Tibial nerve (tissue), 4 donors: ENCODE measurements at regions not wholly inside any gene's neighbourhood (a gene's known extent, or its start where the extent isn't known, plus 50 kb on each side); places are given as distances from the start of the nearest gene placed in this dataset.

ENCODE experiments used
- DNase-seq, 2 donors: peaks; one replicate each; pipeline ENCODE4 v3.0.0-alpha.2; 2019; ENCODE audit warnings: low spot score in 2 of 2
- H3K27ac ChIP-seq, 4 donors: fragments of 200-600 bp; sonication (generic) in 3 of 4; one replicate each; pipeline ENCODE4 v1.5.1; 2017 to 2019; ENCODE audit warnings: mild to moderate bottlenecking in 1 of 4
- H3K27me3 ChIP-seq, 2 donors: fragments of 200-600 bp; sonication (generic) in 1 of 2; one replicate each; pipeline versions ENCODE4 v1.5.1 to v1.6.0; 2017 to 2019
- H3K36me3 ChIP-seq, 3 donors: fragments of 200-600 bp; sonication (generic); one replicate each; pipeline ENCODE4 v1.5.1; 2018 to 2019
- H3K4me1 ChIP-seq, 4 donors: fragments of 200-600 bp; sonication (generic) in 3 of 4; one replicate each; pipeline ENCODE4 v1.5.1; 2017 to 2019
- H3K4me3 ChIP-seq, 4 donors: fragments of 200-600 bp; sonication (generic) in 3 of 4; one replicate each; pipeline ENCODE4 v1.5.1; 2017 to 2019; ENCODE audit warnings: mild to moderate bottlenecking in 1 of 4, moderate library complexity in 1 of 4
- H3K9me3 ChIP-seq, 4 donors: fragments of 200-600 bp; sonication (generic) in 3 of 4; one replicate each; pipeline ENCODE4 v1.5.1; 2017 to 2019
- EP300 ChIP-seq, 2 donors: sonication (generic); formaldehyde crosslinking; IDR thresholded peaks; one replicate each; pipeline ENCODE4 v1.6.1; 2017; ENCODE audit warnings: antibody characterized with exemption in 2 of 2, mild to moderate bottlenecking in 1 of 2
- POLR2A ChIP-seq, 2 donors: fragments of 450-650 bp; IDR thresholded peaks; one replicate each; pipeline ENCODE4 v1.6.1; 2017; ENCODE audit warnings: antibody characterized with exemption in 2 of 2, mild to moderate bottlenecking in 2 of 2, moderate library complexity in 2 of 2
- WGBS, 2 donors: methylation state at CpG; one replicate each; pipeline ENCODE4 v1.1.5; 2018; 5-methylcytosine and 5-hydroxymethylcytosine counted together
- TF ChIP-seq, protein P1 (sequence below), 5 experiments: fragments of 200-600 bp in 3 of 5; fragments of 450-650 bp in 2 of 5; sonication (generic) in 3 of 5; IDR thresholded peaks; one replicate each; pipeline ENCODE4 v1.5.1; 2016 to 2019; ENCODE audit warnings: antibody characterized with exemption in 5 of 5, mild to moderate bottlenecking in 3 of 5, moderate library complexity in 2 of 5

DNA sequence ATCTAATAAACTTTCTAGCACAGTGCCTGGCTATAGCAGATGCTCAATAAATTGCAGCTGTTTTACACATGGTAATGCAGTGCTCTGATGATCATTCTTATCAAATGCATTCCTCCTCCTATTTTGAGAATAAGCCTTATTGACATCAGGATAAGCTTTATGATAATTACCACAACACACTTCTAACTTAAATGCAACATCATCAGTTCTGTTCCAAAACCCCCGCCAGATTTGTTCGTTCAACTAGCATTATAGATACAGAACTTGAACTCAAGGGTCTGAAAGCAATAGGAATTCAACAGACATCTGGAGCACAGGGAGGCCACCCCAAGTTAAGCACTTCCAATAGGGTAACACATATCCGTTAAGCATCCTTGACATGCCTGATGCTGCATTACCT lies 684.4 kb upstream of the LMCD1 start:
- no peak overlapping the region for H3K27ac ChIP-seq
- H3K27me3 ChIP-seq = no peaks in the 10 kb centered on the region
- H3K36me3 ChIP-seq = no peaks in the 10 kb centered on the region
- DNase-seq = no peak
- 80 to 99% methylated on average over 3 of the region's 3 CpGs for WGBS, 2 donors
- H3K9me3 ChIP-seq = peaks cover 0 to 11% (median under 1%) of the 10 kb centered on the region in 4 donors
- H3K4me3 ChIP-seq = no peak overlapping the region
- H3K4me1 ChIP-seq = no peaks in the 10 kb centered on the region
- TF ChIP-seq EP300 (IDR thresholded peaks at IDR 0.05) = no peak
- no peak for TF ChIP-seq POLR2A (IDR thresholded peaks at IDR 0.05)
- TF ChIP-seq, protein P1, sequence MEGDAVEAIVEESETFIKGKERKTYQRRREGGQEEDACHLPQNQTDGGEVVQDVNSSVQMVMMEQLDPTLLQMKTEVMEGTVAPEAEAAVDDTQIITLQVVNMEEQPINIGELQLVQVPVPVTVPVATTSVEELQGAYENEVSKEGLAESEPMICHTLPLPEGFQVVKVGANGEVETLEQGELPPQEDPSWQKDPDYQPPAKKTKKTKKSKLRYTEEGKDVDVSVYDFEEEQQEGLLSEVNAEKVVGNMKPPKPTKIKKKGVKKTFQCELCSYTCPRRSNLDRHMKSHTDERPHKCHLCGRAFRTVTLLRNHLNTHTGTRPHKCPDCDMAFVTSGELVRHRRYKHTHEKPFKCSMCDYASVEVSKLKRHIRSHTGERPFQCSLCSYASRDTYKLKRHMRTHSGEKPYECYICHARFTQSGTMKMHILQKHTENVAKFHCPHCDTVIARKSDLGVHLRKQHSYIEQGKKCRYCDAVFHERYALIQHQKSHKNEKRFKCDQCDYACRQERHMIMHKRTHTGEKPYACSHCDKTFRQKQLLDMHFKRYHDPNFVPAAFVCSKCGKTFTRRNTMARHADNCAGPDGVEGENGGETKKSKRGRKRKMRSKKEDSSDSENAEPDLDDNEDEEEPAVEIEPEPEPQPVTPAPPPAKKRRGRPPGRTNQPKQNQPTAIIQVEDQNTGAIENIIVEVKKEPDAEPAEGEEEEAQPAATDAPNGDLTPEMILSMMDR (IDR thresholded peaks at IDR 0.05) = no peak

DNA sequence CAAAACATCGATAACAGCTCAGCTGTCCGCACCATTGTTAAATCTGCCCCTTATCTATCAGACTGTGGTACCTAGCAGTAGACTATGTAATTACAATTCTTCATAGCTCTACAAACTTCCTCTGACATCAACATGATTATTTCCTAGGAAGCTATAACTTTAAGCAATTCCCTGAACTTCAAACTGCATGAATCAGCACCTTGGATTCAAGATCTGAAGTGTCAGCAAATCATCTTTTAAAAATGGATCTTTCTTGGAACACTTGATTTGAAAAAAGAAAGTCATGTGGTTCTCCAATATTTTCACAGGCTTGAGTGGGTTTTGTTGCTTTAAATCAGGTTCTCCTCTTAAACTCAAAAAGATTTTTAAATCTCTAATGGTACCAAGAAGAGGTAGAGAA lies 680.7 kb upstream of the LMCD1 start:
- Histone ChIP-seq H3K27me3 (no peaks in the 10 kb centered on the region), H3K9me3 (peaks cover 0 to 46% (median 11%) of the 10 kb centered on the region in 4 donors), H3K36me3 (no peaks in the 10 kb centered on the region), H3K4me3 (no peak overlapping the region), H3K4me1 (no peaks in the 10 kb centered on the region), H3K27ac (no peak overlapping the region)
- TF ChIP-seq POLR2A (IDR thresholded peaks at IDR 0.05) = no peak
- no peak for TF ChIP-seq EP300 (IDR thresholded peaks at IDR 0.05)
- TF ChIP-seq, protein P1 (IDR thresholded peaks at IDR 0.05) = no peak
- 97 to 99% methylated on average over 2 of the region's 2 CpGs for WGBS, 2 donors
- DNase-seq = no peak

DNA sequence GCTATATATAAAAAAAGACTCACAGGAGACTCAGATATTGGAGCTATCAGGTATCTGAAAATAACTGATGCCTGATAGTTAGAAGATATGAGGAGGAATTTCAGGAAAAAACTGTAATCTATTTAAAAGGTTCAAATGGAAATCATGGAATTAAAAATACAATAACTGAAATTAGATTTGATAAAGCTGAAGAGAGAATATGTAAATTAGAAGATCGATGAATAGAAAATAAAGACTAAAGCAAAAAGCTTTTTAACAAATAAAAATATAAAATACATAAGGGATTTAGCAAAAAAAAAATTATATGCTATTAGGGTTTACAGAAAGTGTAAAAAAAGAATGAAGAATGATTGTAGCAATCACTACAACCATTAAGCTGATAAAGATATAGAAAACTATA lies 679.8 kb upstream of the LMCD1 start:
- H3K27me3 ChIP-seq = no peaks in the 10 kb centered on the region
- H3K4me3 ChIP-seq = no peak overlapping the region
- H3K4me1 ChIP-seq = no peaks in the 10 kb centered on the region
- WGBS, 2 donors = 87 to 100% methylated on average over 1 of the region's 1 CpG
- H3K36me3 ChIP-seq = no peaks in the 10 kb centered on the region
- peaks cover 0 to 46% (median 11%) of the 10 kb centered on the region in 4 donors for H3K9me3 ChIP-seq
- no peak for DNase-seq
- TF ChIP-seq, protein P1 (IDR thresholded peaks at IDR 0.05) = no peak
- TF ChIP-seq POLR2A (IDR thresholded peaks at IDR 0.05) = no peak
- TF ChIP-seq EP300 (IDR thresholded peaks at IDR 0.05) = no peak
- no peak overlapping the region for H3K27ac ChIP-seq

DNA sequence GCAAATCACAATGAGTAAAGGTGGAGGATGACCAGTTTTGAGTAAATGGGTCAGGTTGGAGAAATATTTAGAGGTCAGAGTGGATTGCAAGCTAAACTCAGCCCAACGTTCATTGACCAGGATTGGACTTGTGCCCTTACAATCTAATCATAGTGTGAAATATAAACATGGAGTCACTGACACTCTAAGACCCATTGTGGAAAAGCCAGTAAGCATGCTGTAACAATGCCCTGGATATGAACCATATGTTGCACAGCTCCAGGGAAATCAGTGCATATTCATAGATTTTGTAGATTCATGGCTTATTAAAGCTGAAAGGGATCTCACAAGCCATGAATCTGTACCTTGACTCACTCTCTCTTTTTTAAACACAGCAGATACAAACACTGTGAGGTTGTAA lies 660.2 kb upstream of the LMCD1 start:
- H3K27me3 ChIP-seq = no peaks in the 10 kb centered on the region
- no peak for DNase-seq
- no peak for TF ChIP-seq EP300 (IDR thresholded peaks at IDR 0.05)
- TF ChIP-seq, protein P1 (IDR thresholded peaks at IDR 0.05) = no peak
- TF ChIP-seq POLR2A (IDR thresholded peaks at IDR 0.05) = no peak
- no peak overlapping the region for H3K27ac ChIP-seq
- no peaks in the 10 kb centered on the region for H3K9me3 ChIP-seq
- H3K36me3 ChIP-seq = no peaks in the 10 kb centered on the region
- no peaks in the 10 kb centered on the region for H3K4me1 ChIP-seq
- 14 to 15% methylated on average over 1 of the region's 1 CpG for WGBS, 2 donors
- H3K4me3 ChIP-seq = no peak overlapping the region

DNA sequence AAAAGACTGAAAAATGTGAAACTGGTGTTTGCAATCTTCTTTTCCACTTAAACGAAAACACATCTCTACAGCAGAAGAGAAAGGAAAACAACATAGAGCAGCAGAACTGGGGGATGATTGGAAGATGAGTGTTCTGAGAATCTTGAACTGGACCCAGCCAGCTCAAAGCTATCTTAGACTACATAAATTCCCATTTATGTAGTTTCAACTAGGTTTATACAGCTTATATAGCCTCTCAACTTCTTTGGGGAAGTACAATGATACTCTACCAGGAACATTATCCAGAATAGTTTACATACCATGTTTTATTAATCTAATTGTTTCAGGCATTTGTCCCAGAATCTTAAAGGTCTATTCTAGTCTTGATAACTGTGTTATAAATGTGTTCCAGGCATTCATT lies 658.2 kb upstream of the LMCD1 start:
- Histone ChIP-seq H3K4me1 (no peaks in the 10 kb centered on the region), H3K27ac (no peak overlapping the region), H3K36me3 (no peaks in the 10 kb centered on the region), H3K27me3 (no peaks in the 10 kb centered on the region), H3K9me3 (no peaks in the 10 kb centered on the region), H3K4me3 (no peak overlapping the region)
- TF ChIP-seq, protein P1 (IDR thresholded peaks at IDR 0.05) = no peak
- TF ChIP-seq EP300 (IDR thresholded peaks at IDR 0.05) = no peak
- TF ChIP-seq POLR2A (IDR thresholded peaks at IDR 0.05) = no peak
- DNase-seq = no peak
- 42 to 51% methylated on average over 1 of the region's 1 CpG for WGBS, 2 donors
